K562 (cell line): ENCODE measurements at regions not wholly inside any gene's neighbourhood (a gene's known extent, or its start where the extent isn't known, plus 50 kb on each side); places are given as distances from the start of the nearest gene placed in this dataset.

Source experiments
- NONO ChIP-seq, 2 experiments: fragments of 200-400 bp in 1 of 2; fragments of 450-650 bp in 1 of 2; formaldehyde crosslinking in 1 of 2; IDR thresholded peaks; 2 replicates each; pipeline ENCODE4 v1.6.1; 2017; ENCODE audit warnings: low read depth in 2 of 2, mild to moderate bottlenecking in 2 of 2, moderate library complexity in 2 of 2, low read length in 1 of 2
- ZFP1 ChIP-seq: fragments of 450-650 bp; formaldehyde crosslinking; IDR thresholded peaks from 2 replicates; pipeline ENCODE4 v1.4.0; 2020; ENCODE audit warnings: mild to moderate bottlenecking, mixed read lengths
- ZNF232 ChIP-seq: sonication (generic); formaldehyde crosslinking; IDR thresholded peaks from 2 replicates; pipeline ENCODE4 v1.8.0; 2022; ENCODE audit warnings: mild to moderate bottlenecking, missing genetic modification reagents

DNA sequence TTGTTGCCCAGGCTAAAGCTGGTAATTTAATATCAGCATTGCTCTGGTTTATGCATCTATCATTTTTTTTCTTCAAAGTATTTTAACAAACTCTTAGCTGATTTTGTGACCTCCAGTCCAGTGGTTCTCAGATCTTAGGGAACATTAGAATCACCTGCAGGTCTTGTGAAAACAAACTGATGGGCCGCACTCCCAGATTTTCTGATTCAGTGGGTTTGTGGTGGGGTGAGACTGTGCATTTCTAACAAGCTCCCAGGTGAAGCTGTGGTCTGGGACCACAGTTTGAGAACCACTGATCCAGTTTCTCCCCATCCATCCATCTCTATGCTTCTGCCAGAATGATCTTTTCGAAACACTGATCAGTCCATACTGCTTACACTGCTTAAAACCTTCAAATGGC, 305.7 kb upstream of the USP24 start:
- TF ChIP-seq ZFP1 (no peak), NONO (IDR thresholded peaks at IDR 0.05; ENCODE audit: low read depth in 2 of 2, low read length in 1 of 2) (no peak), ZNF232 (CRISPR knock-in tag) (no peak)
